ENCODE measurements at regions not wholly inside any gene's neighbourhood (a gene's known extent, or its start where the extent isn't known, plus 50 kb on each side); places are given as distances from the start of the nearest gene placed in this dataset.

- no peak for DNase-seq (ENCODE audit: low spot score)
Measured at GRCh38 chr2:6665093-6666045, 200.3 kb downstream of the CMPK2 start.

DNA sequence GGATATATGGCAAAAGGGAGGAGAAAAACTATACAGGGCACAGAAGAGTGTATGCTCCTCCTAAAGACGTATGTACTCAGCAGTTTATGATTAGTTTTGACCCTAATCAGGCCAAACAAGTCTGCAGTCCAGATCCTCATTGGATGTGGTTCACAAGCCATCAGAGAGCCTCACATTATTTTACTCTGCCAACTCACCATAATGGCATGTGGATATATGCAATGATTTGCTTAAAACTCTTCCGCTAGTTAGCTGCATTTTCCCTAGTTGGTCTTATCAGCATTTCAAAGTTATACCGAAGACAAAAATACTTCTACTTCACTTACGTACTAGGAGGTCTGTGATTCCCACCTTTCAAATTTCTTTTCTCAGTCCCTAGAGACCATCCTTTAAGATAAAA, 198.4 kb downstream of the CMPK2 start:
- no peak for DNase-seq (ENCODE audit: low spot score)

GRCh38 chr2:6671913-6672312, 193.8 kb downstream of the CMPK2 start:
- no peak for DNase-seq (ENCODE audit: low spot score)

GRCh38 chr2:6674381-6674780, 191.3 kb downstream of the CMPK2 start:
- no peak for DNase-seq (ENCODE audit: low spot score)

DNA sequence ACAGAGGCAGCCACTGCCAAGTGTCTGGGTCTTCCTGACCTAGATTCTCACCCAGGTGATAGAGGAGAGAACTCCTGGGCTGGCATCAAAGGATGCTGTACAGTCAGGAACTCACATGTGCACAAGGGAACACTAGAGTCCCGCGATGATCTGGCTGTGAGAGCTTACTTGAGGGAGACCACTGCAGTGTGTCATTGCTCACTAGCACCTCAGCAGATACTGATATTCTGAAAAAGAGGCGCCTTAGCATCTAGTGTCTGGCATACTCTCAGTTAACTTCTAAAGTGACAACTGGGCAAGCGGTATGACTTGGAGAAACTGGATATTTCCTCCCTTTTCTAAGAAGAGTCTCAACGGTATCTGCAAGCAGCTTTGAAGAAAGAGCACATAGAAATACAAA, 189.9 kb downstream of the CMPK2 start:
- no peak for DNase-seq (ENCODE audit: low spot score)

- DNase-seq (ENCODE audit: low spot score), result no peak
Measured at GRCh38 chr2:6676241-6676640, 189.5 kb downstream of the CMPK2 start.

- DNase-seq (ENCODE audit: low spot score), result no peak
Measured at GRCh38 chr2:6676776-6677175, 188.9 kb downstream of the CMPK2 start.

DNA sequence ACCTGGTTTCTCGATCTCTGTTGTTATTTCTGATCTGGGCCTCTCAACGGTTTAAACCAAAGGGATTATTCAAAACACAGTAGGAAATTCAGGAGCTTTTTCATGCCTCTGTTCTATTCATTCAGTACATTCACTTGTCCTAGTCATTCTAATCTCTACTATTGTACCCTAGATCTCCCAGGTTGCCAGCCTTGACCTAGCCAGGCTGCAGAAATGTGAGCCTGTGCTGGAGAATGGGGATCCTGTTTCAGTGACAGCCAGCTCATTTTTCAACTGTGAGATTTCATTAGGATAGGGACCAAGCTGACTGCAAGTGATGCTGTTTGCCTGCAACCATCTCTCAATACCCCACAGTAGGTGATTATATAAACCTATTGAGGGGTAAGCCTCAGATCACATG, 186.2 kb downstream of the CMPK2 start:
- no peak for DNase-seq (ENCODE audit: low spot score)

GRCh38 chr2:6683516-6683915, 182.2 kb downstream of the CMPK2 start:
- DNase-seq (ENCODE audit: low spot score), result no peak

DNA sequence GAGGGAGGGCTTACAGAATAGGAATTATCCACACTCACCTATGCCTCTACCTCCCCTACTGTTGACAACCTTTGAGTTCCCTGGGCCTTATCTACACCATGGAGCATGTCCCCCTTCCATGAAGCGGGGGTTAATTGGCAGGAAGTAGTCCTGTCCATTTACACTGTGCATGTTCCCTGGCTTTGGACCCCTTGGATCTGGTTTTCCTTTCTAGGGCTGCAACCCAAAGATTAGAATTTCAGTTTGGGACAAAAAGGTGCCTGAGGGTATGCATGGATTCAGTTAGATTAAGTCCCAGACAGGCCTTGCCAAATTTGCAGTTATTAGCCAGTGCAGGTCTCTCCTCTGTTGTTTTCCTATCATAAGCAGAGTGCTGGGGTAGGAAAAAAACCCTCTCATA, 180.3 kb downstream of the CMPK2 start:
- no peak for DNase-seq (ENCODE audit: low spot score)

DNA sequence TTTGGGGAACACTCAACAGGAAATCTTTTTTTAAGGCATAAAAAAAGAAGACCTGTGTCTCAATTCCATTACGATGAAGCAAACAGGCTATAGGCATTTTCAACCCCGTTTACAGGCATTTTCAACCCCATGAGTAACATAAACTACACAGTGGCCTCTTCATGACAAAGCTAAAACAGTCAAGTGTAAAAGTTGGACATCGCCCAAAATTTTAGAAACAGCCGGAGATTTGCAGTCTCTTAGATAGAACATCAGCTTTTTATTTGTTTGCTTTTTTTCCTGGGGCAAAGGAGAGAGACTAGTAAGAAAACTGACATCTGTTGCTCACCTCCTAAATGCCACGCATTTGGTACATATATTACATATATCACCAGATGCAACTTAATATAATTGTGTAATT, 173.7 kb downstream of the CMPK2 start:
- no peak for DNase-seq (ENCODE audit: low spot score)

- DNase-seq (ENCODE audit: low spot score), result no peak
Measured at GRCh38 chr2:6692819-6693218, 172.9 kb downstream of the CMPK2 start.

DNA sequence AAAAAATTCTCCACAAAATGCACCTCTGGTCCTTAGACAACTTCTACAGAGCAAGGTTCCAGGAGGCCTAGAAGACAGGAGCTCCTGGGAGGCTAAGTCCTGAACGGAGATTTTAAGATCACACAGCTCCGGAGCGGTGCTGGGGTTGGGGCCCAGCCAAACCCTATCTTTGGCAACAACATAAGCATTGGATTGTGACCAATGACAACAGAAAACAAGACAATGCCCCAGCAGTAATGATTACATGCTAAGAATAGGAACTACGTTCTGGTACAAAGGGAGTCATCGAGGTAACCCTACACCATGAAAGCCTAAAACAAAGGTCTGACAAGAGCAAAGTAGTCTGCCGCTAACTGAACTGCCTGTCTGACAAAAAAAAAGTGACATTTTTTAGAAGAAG, 171.2 kb downstream of the CMPK2 start:
- DNase-seq (ENCODE audit: low spot score), result no peak

DNA sequence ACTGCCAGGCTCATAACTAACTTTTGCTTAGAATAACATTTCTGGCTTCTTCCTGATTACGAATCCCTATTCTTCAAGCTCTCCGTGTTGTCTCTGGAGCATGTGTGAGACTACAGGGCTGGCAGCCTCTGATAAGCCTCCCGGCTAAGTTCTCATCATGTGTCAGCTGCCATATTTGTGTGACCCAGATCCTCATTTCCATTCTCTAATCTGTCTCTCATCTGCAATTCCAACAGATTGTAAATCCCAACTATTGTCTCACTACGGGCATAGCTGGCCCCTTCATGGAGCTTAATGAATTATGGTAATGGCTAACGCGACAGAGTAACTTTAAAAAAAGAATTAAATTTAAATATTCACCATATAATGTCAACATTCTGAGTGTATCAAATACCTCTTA, 165.4 kb downstream of the CMPK2 start:
- DNase-seq (ENCODE audit: low spot score), result no peak

- no peak for DNase-seq (ENCODE audit: low spot score)
Measured at GRCh38 chr2:6704077-6704476, 161.6 kb downstream of the CMPK2 start.

GRCh38 chr2:6721395-6721794, 144.3 kb downstream of the CMPK2 start:
- no peak for DNase-seq (ENCODE audit: low spot score)

- DNase-seq (ENCODE audit: low spot score), result no peak
Measured at GRCh38 chr2:6722574-6722973, 143.1 kb downstream of the CMPK2 start.

DNA sequence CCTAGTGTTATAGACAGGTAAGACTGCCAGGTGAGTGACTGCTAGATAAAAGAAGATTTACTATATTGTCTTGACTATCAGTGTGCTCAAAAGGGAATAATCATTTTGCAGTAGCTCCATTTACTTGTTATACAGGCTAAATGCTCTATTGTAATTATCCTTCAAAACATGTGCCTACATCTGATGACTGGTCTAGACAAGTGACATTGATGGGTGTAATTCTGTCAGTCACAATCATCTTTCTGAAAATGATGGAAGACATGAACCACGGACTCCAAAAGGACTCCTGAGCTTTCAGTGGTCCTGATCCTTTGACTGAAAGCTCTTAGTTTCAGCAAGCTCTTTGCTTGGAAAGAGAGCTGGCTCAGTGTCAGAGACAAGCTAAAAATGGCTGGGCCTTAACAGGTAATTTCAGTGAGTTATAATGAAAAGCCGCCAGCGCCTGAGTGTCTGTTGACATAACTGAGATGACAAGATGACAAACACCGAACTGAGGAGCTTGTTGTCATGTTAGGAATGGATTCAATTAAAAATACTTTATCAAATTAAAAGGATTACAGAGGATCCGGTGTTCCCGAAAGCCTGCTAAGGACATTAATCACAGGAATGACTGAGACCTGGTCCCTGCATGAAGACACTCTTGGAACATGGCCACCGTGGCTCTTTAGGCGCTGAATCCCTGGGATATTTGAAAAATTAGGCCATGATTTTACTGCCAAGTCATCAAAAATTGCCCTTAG, 141.7 kb downstream of the CMPK2 start:
- DNase-seq (ENCODE audit: low spot score), result no peak

- DNase-seq (ENCODE audit: low spot score), result no peak
Measured at GRCh38 chr2:6724605-6725140, 141.0 kb downstream of the CMPK2 start.

DNA sequence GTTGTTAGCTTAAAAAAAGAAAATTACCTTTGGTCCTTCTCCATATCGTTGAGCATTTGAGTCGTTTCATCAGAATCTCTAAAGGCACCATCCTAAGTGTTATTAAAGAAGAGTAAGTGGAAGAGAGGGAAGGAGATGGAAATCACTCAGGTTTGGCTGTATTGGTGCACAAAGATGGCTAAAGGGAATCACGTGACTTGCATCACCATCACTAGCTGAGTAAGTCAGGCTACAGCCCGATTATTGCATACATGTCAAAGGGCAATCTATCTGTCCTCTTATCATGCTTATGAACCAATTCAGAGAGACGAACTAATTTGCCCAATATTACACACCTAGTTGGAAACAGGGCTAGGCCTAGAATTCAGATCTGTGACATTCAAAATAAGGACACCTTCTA, 137.6 kb downstream of the CMPK2 start:
- no peak for DNase-seq (ENCODE audit: low spot score)

DNA sequence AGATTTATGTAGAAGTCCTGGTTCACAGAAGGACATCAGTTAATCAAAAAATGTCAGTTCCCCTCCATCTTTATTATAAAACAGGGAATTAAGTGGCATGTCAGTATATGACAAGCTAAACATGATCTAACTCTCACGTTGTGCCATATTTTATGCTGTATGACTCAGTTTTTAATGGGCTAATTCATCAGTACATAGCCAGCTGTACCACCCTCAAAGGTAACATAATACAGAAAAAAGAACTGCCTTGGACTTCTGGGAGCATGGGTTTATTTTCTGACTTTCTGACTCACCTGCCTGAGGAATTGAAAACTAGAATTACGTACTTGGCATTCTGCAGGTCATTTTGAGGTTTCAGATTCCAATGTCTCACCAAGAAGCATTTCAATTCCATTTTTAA, 135.7 kb downstream of the CMPK2 start:
- no peak for DNase-seq (ENCODE audit: low spot score)

- no peak for DNase-seq (ENCODE audit: low spot score)
Measured at GRCh38 chr2:6730649-6731532, 134.8 kb downstream of the CMPK2 start.
